ENCODE measurements at regions not wholly inside any gene's neighbourhood (a gene's known extent, or its start where the extent isn't known, plus 50 kb on each side); places are given as distances from the start of the nearest gene placed in this dataset.
"Not testable (repeated sequence)": the region's sequence is repeated elsewhere in the genome, so short reads cannot be mapped to it uniquely, and the experiment has no call there.

- H2AFZ ChIP-seq (ENCODE audit: low read length) = no peak overlapping the region
- H3K4me3 ChIP-seq (ENCODE audit: insufficient read depth, low read length) = no peak overlapping the region
- no peaks in the 10 kb centered on the region for H3K36me3 ChIP-seq (ENCODE audit: insufficient read depth, low read length)
- H4K20me1 ChIP-seq (ENCODE audit: insufficient read depth, low read length) = no peaks in the 10 kb centered on the region
- H3K79me2 ChIP-seq (ENCODE audit: insufficient read depth, low read length) = no peaks in the 10 kb centered on the region
- H3K4me1 ChIP-seq (ENCODE audit: insufficient read depth, low read length) = no peaks in the 10 kb centered on the region
- H3K27ac ChIP-seq (ENCODE audit: low read depth, low read length) = no peak overlapping the region
- TF ChIP-seq CTCF (IDR thresholded peaks at IDR 0.05; ENCODE audit: extremely low read depth, low read depth, low read length) = no peak
- no peak for DNase-seq (ENCODE audit: insufficient read length, low spot score, missing footprints)
- H3K4me2 ChIP-seq (ENCODE audit: insufficient read depth, low read length) = no peak overlapping the region
- H3K9me3 ChIP-seq (ENCODE audit: low read depth, low read length) = no peaks in the 10 kb centered on the region
- H3K27me3 ChIP-seq (ENCODE audit: insufficient read depth, low read length) = no peaks in the 10 kb centered on the region
Observed at GRCh38 chrX:9293051-9293496, 171.8 kb upstream of the TBL1X start.

- H3K4me1 ChIP-seq (ENCODE audit: insufficient read depth, low read length) = no peaks in the 10 kb centered on the region
- H3K36me3 ChIP-seq (ENCODE audit: insufficient read depth, low read length) = no peaks in the 10 kb centered on the region
- H3K4me2 ChIP-seq (ENCODE audit: insufficient read depth, low read length) = no peak overlapping the region
- H4K20me1 ChIP-seq (ENCODE audit: insufficient read depth, low read length) = no peaks in the 10 kb centered on the region
- TF ChIP-seq CTCF (IDR thresholded peaks at IDR 0.05; ENCODE audit: extremely low read depth, low read depth, low read length) = no peak
- no peaks in the 10 kb centered on the region for H3K79me2 ChIP-seq (ENCODE audit: insufficient read depth, low read length)
- no peak for DNase-seq (ENCODE audit: insufficient read length, low spot score, missing footprints)
- H3K9me3 ChIP-seq (ENCODE audit: low read depth, low read length) = no peaks in the 10 kb centered on the region
- no peak overlapping the region for H3K4me3 ChIP-seq (ENCODE audit: insufficient read depth, low read length)
- H3K27ac ChIP-seq (ENCODE audit: low read depth, low read length) = no peak overlapping the region
- H2AFZ ChIP-seq (ENCODE audit: low read length) = no peak overlapping the region
- no peaks in the 10 kb centered on the region for H3K27me3 ChIP-seq (ENCODE audit: insufficient read depth, low read length)
Observed at GRCh38 chrX:9293903-9294302, 171.0 kb upstream of the TBL1X start.

GRCh38 chrX:9295551-9295950 lies 169.3 kb upstream of the TBL1X start:
- TF ChIP-seq CTCF (IDR thresholded peaks at IDR 0.05; ENCODE audit: extremely low read depth, low read depth, low read length) = no peak
- Histone ChIP-seq H3K36me3 (ENCODE audit: insufficient read depth, low read length) (no peaks in the 10 kb centered on the region), H3K4me1 (ENCODE audit: insufficient read depth, low read length) (no peaks in the 10 kb centered on the region), H3K27ac (ENCODE audit: low read depth, low read length) (no peak overlapping the region), H2AFZ (ENCODE audit: low read length) (no peak overlapping the region), H4K20me1 (ENCODE audit: insufficient read depth, low read length) (no peaks in the 10 kb centered on the region), H3K9me3 (ENCODE audit: low read depth, low read length) (no peaks in the 10 kb centered on the region), H3K27me3 (ENCODE audit: insufficient read depth, low read length) (no peaks in the 10 kb centered on the region), H3K79me2 (ENCODE audit: insufficient read depth, low read length) (no peaks in the 10 kb centered on the region), H3K4me3 (ENCODE audit: insufficient read depth, low read length) (no peak overlapping the region), H3K4me2 (ENCODE audit: insufficient read depth, low read length) (no peak overlapping the region)
- DNase-seq (ENCODE audit: insufficient read length, low spot score, missing footprints) = no peak

- no peak for TF ChIP-seq CTCF (IDR thresholded peaks at IDR 0.05; ENCODE audit: extremely low read depth, low read depth, low read length)
- Histone ChIP-seq H2AFZ (ENCODE audit: low read length) (no peak overlapping the region), H3K4me1 (ENCODE audit: insufficient read depth, low read length) (no peaks in the 10 kb centered on the region), H3K27ac (ENCODE audit: low read depth, low read length) (no peak overlapping the region), H4K20me1 (ENCODE audit: insufficient read depth, low read length) (no peaks in the 10 kb centered on the region), H3K79me2 (ENCODE audit: insufficient read depth, low read length) (no peaks in the 10 kb centered on the region), H3K9me3 (ENCODE audit: low read depth, low read length) (no peaks in the 10 kb centered on the region), H3K4me2 (ENCODE audit: insufficient read depth, low read length) (no peak overlapping the region), H3K36me3 (ENCODE audit: insufficient read depth, low read length) (no peaks in the 10 kb centered on the region), H3K4me3 (ENCODE audit: insufficient read depth, low read length) (no peak overlapping the region), H3K27me3 (ENCODE audit: insufficient read depth, low read length) (no peaks in the 10 kb centered on the region)
- no peak for DNase-seq (ENCODE audit: insufficient read length, low spot score, missing footprints)
Observed at GRCh38 chrX:9298221-9298620, 166.6 kb upstream of the TBL1X start.

GRCh38 chrX:9299681-9300080 lies 165.2 kb upstream of the TBL1X start:
- not testable (repeated sequence) for H3K4me1 ChIP-seq (ENCODE audit: insufficient read depth, low read length); H3K79me2 ChIP-seq (ENCODE audit: insufficient read depth, low read length); H3K27me3 ChIP-seq (ENCODE audit: insufficient read depth, low read length); H3K4me3 ChIP-seq (ENCODE audit: insufficient read depth, low read length); H3K36me3 ChIP-seq (ENCODE audit: insufficient read depth, low read length); H4K20me1 ChIP-seq (ENCODE audit: insufficient read depth, low read length); DNase-seq (ENCODE audit: insufficient read length, low spot score, missing footprints); H3K27ac ChIP-seq (ENCODE audit: low read depth, low read length); H2AFZ ChIP-seq (ENCODE audit: low read length); H3K4me2 ChIP-seq (ENCODE audit: insufficient read depth, low read length); H3K9me3 ChIP-seq (ENCODE audit: low read depth, low read length)
